ENCODE measurements at regions not wholly inside any gene's neighbourhood (a gene's known extent, or its start where the extent isn't known, plus 50 kb on each side); places are given as distances from the start of the nearest gene placed in this dataset.

GRCh38 chr9:108060175-108060574 is 570.6 kb upstream of the KLF4 start:
- TF ChIP-seq EP300 (IDR thresholded peaks at IDR 0.05) (no peak), CTCF (IDR thresholded peaks at IDR 0.05) (no peak)
